Spleen (tissue), 7 donors: ENCODE measurements at regions not wholly inside any gene's neighbourhood (a gene's known extent, or its start where the extent isn't known, plus 50 kb on each side); places are given as distances from the start of the nearest gene placed in this dataset.

Source experiments
- CTCF ChIP-seq, 11 experiments: fragments of 200-600 bp in 7 of 11; fragments of 450-650 bp in 4 of 11; sonication (generic) in 4 of 11; IDR thresholded peaks in 8 of 11; conservative IDR thresholded peaks in 3 of 11; 1 replicate in 7 of 11; 2 replicates in 4 of 11; pipeline versions ENCODE4 v1.4.0 to v1.8.0; 2016 to 2021; ENCODE audit warnings: antibody characterized with exemption in 11 of 11, inconsistent platforms in 4 of 11, mild to moderate bottlenecking in 1 of 11
- POLR2A ChIP-seq, 3 donors: fragments of 450-650 bp; IDR thresholded peaks; one replicate each; pipeline ENCODE4 v1.5.1; 2017; ENCODE audit warnings: antibody characterized with exemption in 3 of 3, mild to moderate bottlenecking in 1 of 3
- POLR2AphosphoS5 ChIP-seq, 3 donors: sonication (generic); formaldehyde crosslinking; IDR thresholded peaks; one replicate each; pipeline ENCODE4 v1.5.1; 2017; ENCODE audit warnings: antibody characterized with exemption in 3 of 3
- donor health status: DM: no; HTN: no; CAD: no; lungs with moderate emphysema.
- donor health status: DM: no; HTN: no; CAD: no.
- donor health status: DM: no; HTN: no; CAD: no.

DNA sequence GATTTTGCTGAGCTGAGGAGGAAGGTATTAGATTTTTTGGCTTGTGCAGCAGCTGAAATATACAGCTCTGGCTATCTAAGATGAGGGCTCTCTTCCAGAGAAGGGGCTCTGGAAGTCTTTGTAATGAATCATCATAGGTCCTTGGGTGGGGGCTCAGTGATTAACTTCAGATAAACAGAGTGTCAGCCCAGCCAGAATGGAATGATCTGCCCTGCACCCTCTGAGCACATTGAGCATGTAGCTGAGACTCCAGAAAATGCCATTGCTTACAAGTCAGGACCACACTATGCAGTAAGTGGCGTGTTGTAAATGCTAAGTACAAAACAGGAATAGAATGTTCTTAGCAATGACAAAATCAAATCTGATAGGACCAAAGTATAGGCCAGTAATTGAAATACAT is 836.0 kb downstream of the PDHA2 start:
- TF ChIP-seq CTCF (IDR thresholded peaks at IDR 0.05 in 8 of 11, conservative IDR thresholded peaks at IDR 0.05 in 3 of 11) (no peak), POLR2A (IDR thresholded peaks at IDR 0.05) (no peak), POLR2AphosphoS5 (IDR thresholded peaks at IDR 0.05) (no peak)
